WTC11 (cell line): ENCODE measurements at regions not wholly inside any gene's neighbourhood (a gene's known extent, or its start where the extent isn't known, plus 50 kb on each side); places are given as distances from the start of the nearest gene placed in this dataset.

Source experiments
- ATAC-seq: fragments of 200-7000 bp; cut with Tn5 transposase; 2 replicates; pipeline ENCODE4 v1.10.0; 2021; ENCODE audit warnings: mild to moderate bottlenecking, moderate library complexity
- CTCF ChIA-PET: fragments of 300-600 bp; sonication (Branson Sonifier 250); formaldehyde crosslinking; loops from one replicate; lab custom pipeline; 2021; ENCODE audit warnings: antibody characterized with exemption; lab: Charles Lee
- POLR2A ChIA-PET: fragments of 350-600 bp; sonication (Branson Sonifier 250); formaldehyde crosslinking; loops from one replicate; lab custom pipeline; 2021; ENCODE audit warnings: antibody characterized with exemption; lab: Charles Lee
- DNase-seq: peaks from one replicate; pipeline ENCODE4 v3.0.0; 2021; ENCODE audit warnings: low spot score
- H3K27ac Mint-ChIP-seq: 2 replicates; pipeline ENCODE4 v1.8.0; 2021; ENCODE audit warnings: mixed read lengths
- H3K27me3 Mint-ChIP-seq: 2 replicates; pipeline ENCODE4 v1.8.0; 2021; ENCODE audit warnings: low read depth, mild to moderate bottlenecking, moderate library complexity, mixed read lengths
- H3K36me3 Mint-ChIP-seq: 2 replicates; pipeline ENCODE4 v1.8.0; 2021; ENCODE audit warnings: mixed read lengths
- H3K4me1 Mint-ChIP-seq: 2 replicates; pipeline ENCODE4 v1.8.0; 2022; ENCODE audit warnings: mixed read lengths
- H3K4me3 Mint-ChIP-seq: 2 replicates; pipeline ENCODE4 v1.8.0; 2021; ENCODE audit warnings: mild to moderate bottlenecking, moderate library complexity, mixed read lengths
- H3K9me3 Mint-ChIP-seq: 2 replicates; pipeline ENCODE4 v1.8.0; 2021; ENCODE audit warnings: mixed read lengths
- ATF1 ChIP-seq: sonication (generic); formaldehyde crosslinking; IDR thresholded peaks from 2 replicates; pipeline ENCODE4 v1.8.1; 2023; ENCODE audit warnings: mild to moderate bottlenecking, moderate library complexity, missing genetic modification reagents
- CDX4 ChIP-seq: fragments of 250-450 bp; sonication (Bioruptor Pico); IDR thresholded peaks from 2 replicates; pipeline ENCODE4 v1.9.0; 2021; ENCODE audit warnings: moderate library complexity, mild to moderate bottlenecking, inconsistent platforms, borderline replicate concordance
- FOXK1 ChIP-seq: sonication (generic); formaldehyde crosslinking; IDR thresholded peaks from 2 replicates; pipeline ENCODE4 v1.8.0; 2022; ENCODE audit warnings: mild to moderate bottlenecking, moderate library complexity, missing genetic modification reagents
- GRHL2 ChIP-seq: fragments of 250-450 bp; sonication (Bioruptor Pico); IDR thresholded peaks from 2 replicates; pipeline ENCODE4 v1.8.0; 2022; ENCODE audit warnings: mild to moderate bottlenecking, moderate library complexity; ENCODE audit not compliant: insufficient replicate concordance, severe bottlenecking
- HMGXB4 ChIP-seq: sonication (generic); formaldehyde crosslinking; IDR thresholded peaks from 2 replicates; pipeline ENCODE4 v1.8.1; 2023; ENCODE audit warnings: mild to moderate bottlenecking, moderate library complexity, missing genetic modification reagents
- IRF2 ChIP-seq: sonication (generic); formaldehyde crosslinking; IDR thresholded peaks from 2 replicates; pipeline ENCODE4 v1.8.0; 2022; ENCODE audit warnings: low read depth, missing genetic modification reagents, borderline replicate concordance
- MYBL2 ChIP-seq: sonication (generic); formaldehyde crosslinking; IDR thresholded peaks from 2 replicates; pipeline ENCODE4 v1.8.1; 2023; ENCODE audit warnings: mild to moderate bottlenecking, moderate library complexity, missing genetic modification reagents
- PRDM15 ChIP-seq: sonication (generic); formaldehyde crosslinking; IDR thresholded peaks from 2 replicates; pipeline ENCODE4 v1.8.0; 2022; ENCODE audit warnings: missing genetic modification reagents
- TEAD4 ChIP-seq: sonication (generic); formaldehyde crosslinking; IDR thresholded peaks from 2 replicates; pipeline ENCODE4 v1.8.0; 2022; ENCODE audit warnings: mild to moderate bottlenecking, missing genetic modification reagents
- ZNF232 ChIP-seq: sonication (generic); formaldehyde crosslinking; IDR thresholded peaks from 2 replicates; pipeline ENCODE4 v1.8.0; 2022; ENCODE audit warnings: mild to moderate bottlenecking, missing genetic modification reagents
- ZNF396 ChIP-seq: fragments of 250-450 bp; sonication (Bioruptor Pico); IDR thresholded peaks from 2 replicates; pipeline ENCODE4 v1.8.0; 2021; ENCODE audit warnings: mild to moderate bottlenecking, moderate library complexity, borderline replicate concordance
- TF ChIP-seq, protein P1 (sequence below): sonication (generic); formaldehyde crosslinking; IDR thresholded peaks from 2 replicates; pipeline ENCODE4 v1.8.1; 2022; ENCODE audit warnings: low read depth, mild to moderate bottlenecking, moderate library complexity, missing genetic modification reagents, borderline replicate concordance
- TF ChIP-seq, protein P2 (sequence below): sonication (generic); formaldehyde crosslinking; IDR thresholded peaks from 2 replicates; pipeline ENCODE4 v1.8.0; 2023; ENCODE audit warnings: missing genetic modification reagents, mild to moderate bottlenecking, borderline replicate concordance
- TF ChIP-seq, protein P3 (sequence below): fragments of 250-450 bp; sonication (Bioruptor Pico); IDR thresholded peaks from 2 replicates; pipeline ENCODE4 v2.1.2; 2022; ENCODE audit warnings: mild to moderate bottlenecking, moderate library complexity
- TF ChIP-seq, protein P4 (sequence below): sonication (generic); formaldehyde crosslinking; IDR thresholded peaks from 2 replicates; pipeline ENCODE4 v1.8.0; 2023; ENCODE audit warnings: mild to moderate bottlenecking, missing genetic modification reagents
- TF ChIP-seq, protein P5 (sequence below): sonication (generic); formaldehyde crosslinking; IDR thresholded peaks from 2 replicates; pipeline ENCODE4 v1.8.1; 2022; ENCODE audit warnings: low read depth, missing genetic modification reagents, borderline replicate concordance

DNA sequence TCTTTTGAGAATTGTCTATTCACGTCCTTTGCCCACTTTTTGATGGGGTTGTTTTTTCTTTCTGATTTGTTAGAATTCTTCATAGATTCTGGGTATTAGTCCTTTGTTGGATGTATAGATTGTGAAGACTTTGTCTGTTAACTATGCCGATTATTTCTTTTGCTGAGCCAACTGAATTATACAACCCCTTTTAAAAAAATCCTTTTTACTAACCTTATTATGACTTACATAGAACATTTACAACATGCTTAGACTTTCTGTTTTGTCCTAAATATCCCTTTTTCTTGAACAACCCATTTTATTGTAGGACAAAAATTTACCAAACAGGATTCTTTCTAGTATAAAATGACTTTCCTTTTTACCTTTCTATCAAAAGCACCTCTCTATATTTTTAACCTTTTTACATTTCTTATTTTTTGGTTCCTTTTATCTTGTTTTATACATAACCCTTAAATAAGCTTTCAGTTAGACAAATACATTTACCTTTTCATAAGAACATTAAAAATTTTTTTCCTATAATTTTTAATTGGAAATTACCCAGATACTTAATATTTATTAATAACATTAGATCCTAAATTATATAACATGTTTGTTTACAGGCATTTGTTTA lies 70.4 kb upstream of the TTLL7 start:
- no peak overlapping the region for H3K27ac Mint-ChIP-seq
- H3K4me1 Mint-ChIP-seq, result peaks cover 3% of the 10 kb centered on the region; the same call in 1 of the 2 replicates
- ChIA-PET POLR2A (no interaction called here), CTCF (no interaction called here)
- peaks cover 9% of the 10 kb centered on the region for H3K27me3 Mint-ChIP-seq
- peaks cover 51% of the 10 kb centered on the region for H3K36me3 Mint-ChIP-seq
- TF ChIP-seq GRHL2 (no peak), FOXK1 (CRISPR knock-in tag) (no peak)
- no peak overlapping the region for H3K4me3 Mint-ChIP-seq
- DNase-seq (no peak), ATAC-seq (no peak)
- peaks cover 70% of the 10 kb centered on the region for H3K9me3 Mint-ChIP-seq

- H3K36me3 Mint-ChIP-seq, result peaks cover 15% of the 10 kb centered on the region
- POLR2A ChIA-PET, result no interaction called here
- CTCF ChIA-PET, result no interaction called here
- no peak overlapping the region for H3K4me3 Mint-ChIP-seq
- H3K27me3 Mint-ChIP-seq, result peaks cover 11% of the 10 kb centered on the region
- H3K9me3 Mint-ChIP-seq, result peaks cover 31% of the 10 kb centered on the region
- H3K4me1 Mint-ChIP-seq, result no peaks in the 10 kb centered on the region
- no peak for DNase-seq
- H3K27ac Mint-ChIP-seq, result no peak overlapping the region
- no peak for ATAC-seq
- TF ChIP-seq, protein P1, sequence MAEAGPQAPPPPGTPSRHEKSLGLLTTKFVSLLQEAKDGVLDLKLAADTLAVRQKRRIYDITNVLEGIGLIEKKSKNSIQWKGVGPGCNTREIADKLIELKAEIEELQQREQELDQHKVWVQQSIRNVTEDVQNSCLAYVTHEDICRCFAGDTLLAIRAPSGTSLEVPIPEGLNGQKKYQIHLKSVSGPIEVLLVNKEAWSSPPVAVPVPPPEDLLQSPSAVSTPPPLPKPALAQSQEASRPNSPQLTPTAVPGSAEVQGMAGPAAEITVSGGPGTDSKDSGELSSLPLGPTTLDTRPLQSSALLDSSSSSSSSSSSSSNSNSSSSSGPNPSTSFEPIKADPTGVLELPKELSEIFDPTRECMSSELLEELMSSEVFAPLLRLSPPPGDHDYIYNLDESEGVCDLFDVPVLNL (CRISPR knock-in tag), result no peak
- TF ChIP-seq PRDM15 (CRISPR knock-in tag), result no peak
- TF ChIP-seq, protein P2, sequence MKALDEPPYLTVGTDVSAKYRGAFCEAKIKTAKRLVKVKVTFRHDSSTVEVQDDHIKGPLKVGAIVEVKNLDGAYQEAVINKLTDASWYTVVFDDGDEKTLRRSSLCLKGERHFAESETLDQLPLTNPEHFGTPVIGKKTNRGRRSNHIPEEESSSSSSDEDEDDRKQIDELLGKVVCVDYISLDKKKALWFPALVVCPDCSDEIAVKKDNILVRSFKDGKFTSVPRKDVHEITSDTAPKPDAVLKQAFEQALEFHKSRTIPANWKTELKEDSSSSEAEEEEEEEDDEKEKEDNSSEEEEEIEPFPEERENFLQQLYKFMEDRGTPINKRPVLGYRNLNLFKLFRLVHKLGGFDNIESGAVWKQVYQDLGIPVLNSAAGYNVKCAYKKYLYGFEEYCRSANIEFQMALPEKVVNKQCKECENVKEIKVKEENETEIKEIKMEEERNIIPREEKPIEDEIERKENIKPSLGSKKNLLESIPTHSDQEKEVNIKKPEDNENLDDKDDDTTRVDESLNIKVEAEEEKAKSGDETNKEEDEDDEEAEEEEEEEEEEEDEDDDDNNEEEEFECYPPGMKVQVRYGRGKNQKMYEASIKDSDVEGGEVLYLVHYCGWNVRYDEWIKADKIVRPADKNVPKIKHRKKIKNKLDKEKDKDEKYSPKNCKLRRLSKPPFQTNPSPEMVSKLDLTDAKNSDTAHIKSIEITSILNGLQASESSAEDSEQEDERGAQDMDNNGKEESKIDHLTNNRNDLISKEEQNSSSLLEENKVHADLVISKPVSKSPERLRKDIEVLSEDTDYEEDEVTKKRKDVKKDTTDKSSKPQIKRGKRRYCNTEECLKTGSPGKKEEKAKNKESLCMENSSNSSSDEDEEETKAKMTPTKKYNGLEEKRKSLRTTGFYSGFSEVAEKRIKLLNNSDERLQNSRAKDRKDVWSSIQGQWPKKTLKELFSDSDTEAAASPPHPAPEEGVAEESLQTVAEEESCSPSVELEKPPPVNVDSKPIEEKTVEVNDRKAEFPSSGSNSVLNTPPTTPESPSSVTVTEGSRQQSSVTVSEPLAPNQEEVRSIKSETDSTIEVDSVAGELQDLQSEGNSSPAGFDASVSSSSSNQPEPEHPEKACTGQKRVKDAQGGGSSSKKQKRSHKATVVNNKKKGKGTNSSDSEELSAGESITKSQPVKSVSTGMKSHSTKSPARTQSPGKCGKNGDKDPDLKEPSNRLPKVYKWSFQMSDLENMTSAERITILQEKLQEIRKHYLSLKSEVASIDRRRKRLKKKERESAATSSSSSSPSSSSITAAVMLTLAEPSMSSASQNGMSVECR (CRISPR knock-in tag), result no peak
- TF ChIP-seq, protein P3, sequence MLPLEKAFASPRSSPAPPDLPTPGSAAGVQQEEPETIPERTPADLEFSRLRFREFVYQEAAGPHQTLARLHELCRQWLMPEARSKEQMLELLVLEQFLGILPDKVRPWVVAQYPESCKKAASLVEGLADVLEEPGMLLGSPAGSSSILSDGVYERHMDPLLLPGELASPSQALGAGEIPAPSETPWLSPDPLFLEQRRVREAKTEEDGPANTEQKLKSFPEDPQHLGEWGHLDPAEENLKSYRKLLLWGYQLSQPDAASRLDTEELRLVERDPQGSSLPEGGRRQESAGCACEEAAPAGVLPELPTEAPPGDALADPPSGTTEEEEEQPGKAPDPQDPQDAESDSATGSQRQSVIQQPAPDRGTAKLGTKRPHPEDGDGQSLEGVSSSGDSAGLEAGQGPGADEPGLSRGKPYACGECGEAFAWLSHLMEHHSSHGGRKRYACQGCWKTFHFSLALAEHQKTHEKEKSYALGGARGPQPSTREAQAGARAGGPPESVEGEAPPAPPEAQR (CRISPR knock-in tag), result no peak
- TF ChIP-seq, protein P4, sequence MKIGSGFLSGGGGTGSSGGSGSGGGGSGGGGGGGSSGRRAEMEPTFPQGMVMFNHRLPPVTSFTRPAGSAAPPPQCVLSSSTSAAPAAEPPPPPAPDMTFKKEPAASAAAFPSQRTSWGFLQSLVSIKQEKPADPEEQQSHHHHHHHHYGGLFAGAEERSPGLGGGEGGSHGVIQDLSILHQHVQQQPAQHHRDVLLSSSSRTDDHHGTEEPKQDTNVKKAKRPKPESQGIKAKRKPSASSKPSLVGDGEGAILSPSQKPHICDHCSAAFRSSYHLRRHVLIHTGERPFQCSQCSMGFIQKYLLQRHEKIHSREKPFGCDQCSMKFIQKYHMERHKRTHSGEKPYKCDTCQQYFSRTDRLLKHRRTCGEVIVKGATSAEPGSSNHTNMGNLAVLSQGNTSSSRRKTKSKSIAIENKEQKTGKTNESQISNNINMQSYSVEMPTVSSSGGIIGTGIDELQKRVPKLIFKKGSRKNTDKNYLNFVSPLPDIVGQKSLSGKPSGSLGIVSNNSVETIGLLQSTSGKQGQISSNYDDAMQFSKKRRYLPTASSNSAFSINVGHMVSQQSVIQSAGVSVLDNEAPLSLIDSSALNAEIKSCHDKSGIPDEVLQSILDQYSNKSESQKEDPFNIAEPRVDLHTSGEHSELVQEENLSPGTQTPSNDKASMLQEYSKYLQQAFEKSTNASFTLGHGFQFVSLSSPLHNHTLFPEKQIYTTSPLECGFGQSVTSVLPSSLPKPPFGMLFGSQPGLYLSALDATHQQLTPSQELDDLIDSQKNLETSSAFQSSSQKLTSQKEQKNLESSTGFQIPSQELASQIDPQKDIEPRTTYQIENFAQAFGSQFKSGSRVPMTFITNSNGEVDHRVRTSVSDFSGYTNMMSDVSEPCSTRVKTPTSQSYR (CRISPR knock-in tag), result no peak
- TF ChIP-seq ZNF232, result no peak
- no peak for TF ChIP-seq CDX4
- no peak for TF ChIP-seq ATF1 (CRISPR knock-in tag)
- no peak for TF ChIP-seq TEAD4 (CRISPR knock-in tag)
- TF ChIP-seq MYBL2 (CRISPR knock-in tag), result no peak
- TF ChIP-seq HMGXB4 (CRISPR knock-in tag), result no peak
- TF ChIP-seq IRF2, result no peak
- TF ChIP-seq, protein P5, sequence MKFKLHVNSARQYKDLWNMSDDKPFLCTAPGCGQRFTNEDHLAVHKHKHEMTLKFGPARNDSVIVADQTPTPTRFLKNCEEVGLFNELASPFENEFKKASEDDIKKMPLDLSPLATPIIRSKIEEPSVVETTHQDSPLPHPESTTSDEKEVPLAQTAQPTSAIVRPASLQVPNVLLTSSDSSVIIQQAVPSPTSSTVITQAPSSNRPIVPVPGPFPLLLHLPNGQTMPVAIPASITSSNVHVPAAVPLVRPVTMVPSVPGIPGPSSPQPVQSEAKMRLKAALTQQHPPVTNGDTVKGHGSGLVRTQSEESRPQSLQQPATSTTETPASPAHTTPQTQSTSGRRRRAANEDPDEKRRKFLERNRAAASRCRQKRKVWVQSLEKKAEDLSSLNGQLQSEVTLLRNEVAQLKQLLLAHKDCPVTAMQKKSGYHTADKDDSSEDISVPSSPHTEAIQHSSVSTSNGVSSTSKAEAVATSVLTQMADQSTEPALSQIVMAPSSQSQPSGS (CRISPR knock-in tag), result no peak
- no peak for TF ChIP-seq ZNF396
Measured at GRCh38 chr1:84062496-84062895, 63.6 kb upstream of the TTLL7 start.
